ENCODE measurements at regions not wholly inside any gene's neighbourhood (a gene's known extent, or its start where the extent isn't known, plus 50 kb on each side); places are given as distances from the start of the nearest gene placed in this dataset.
"Not testable (repeated sequence)": the region's sequence is repeated elsewhere in the genome, so short reads cannot be mapped to it uniquely, and the experiment has no call there.

- not testable (repeated sequence) for DNase-seq (ENCODE audit: low spot score in 2 of 2); H3K4me3 ChIP-seq; H3K4me1 ChIP-seq; H3K27ac ChIP-seq; H3K36me3 ChIP-seq; H3K9me3 ChIP-seq; H3K27me3 ChIP-seq
- WGBS, result 95% methylated on average over 6 of the region's 10 CpGs
These were observed 76.5 kb upstream of the LINC00632 start for GRCh38 chrX:140633105-140633504.

DNA sequence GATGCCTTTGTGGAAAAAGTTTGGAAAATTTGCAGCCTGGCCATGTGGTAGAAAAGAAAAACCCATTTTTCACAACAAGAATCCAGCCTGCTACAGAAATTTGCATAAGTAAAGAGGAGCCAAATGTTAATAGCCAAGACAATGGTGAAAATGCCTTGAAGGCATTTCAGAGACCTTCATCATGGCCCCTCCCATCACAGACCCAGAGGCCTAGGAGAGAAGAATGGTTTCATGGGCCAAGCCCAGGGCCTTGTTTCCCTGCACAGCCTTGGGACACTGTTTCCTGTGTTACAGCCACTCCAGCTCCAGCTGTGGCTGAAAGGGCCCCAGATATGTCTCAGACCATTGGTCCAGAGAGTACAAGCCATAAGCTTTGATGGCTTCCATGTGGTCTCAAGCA is 101.4 kb upstream of the LINC00632 start:
- no peaks in the 10 kb centered on the region for H3K9me3 ChIP-seq
- H3K4me1 ChIP-seq, result no peaks in the 10 kb centered on the region
- H3K36me3 ChIP-seq, result no peaks in the 10 kb centered on the region
- no peak overlapping the region for H3K27ac ChIP-seq
- no peak for DNase-seq (ENCODE audit: low spot score in 2 of 2)
- no peak overlapping the region for H3K4me3 ChIP-seq
- TF ChIP-seq POLR2A (IDR thresholded peaks at IDR 0.05), result no peak
- no peak for TF ChIP-seq CTCF (IDR thresholded peaks at IDR 0.05)
- no peak for TF ChIP-seq EP300 (IDR thresholded peaks at IDR 0.05)
- TF ChIP-seq POLR2AphosphoS5 (IDR thresholded peaks at IDR 0.05), result no peak
- no peaks in the 10 kb centered on the region for H3K27me3 ChIP-seq

DNA sequence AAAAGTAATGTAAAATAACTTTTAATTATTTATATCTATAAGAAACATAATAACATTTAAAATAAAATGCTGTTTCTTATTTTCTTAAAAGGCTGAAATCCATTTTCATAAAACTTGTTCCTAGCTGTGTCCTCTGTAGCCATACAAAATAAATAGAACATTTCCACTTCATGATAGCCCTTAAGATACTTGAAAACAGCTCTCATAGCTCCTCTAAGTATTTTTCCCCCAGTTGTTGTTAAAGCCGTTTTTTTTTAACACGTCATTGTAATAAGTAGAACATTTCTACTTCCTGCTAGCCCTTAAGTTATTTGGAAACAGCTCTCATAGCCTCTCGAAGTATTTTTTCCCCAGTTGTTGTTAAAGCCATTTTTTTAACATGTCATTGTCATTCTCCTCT is 97.3 kb upstream of the SOX3 start:
- no peak for DNase-seq (ENCODE audit: low spot score in 2 of 2)
- no peak for TF ChIP-seq POLR2A (IDR thresholded peaks at IDR 0.05)
- TF ChIP-seq CTCF (IDR thresholded peaks at IDR 0.05), result no peak
- TF ChIP-seq EP300 (IDR thresholded peaks at IDR 0.05), result no peak
- no peak for TF ChIP-seq POLR2AphosphoS5 (IDR thresholded peaks at IDR 0.05)
- Histone ChIP-seq H3K27ac (no peak overlapping the region), H3K4me3 (no peak overlapping the region), H3K36me3 (no peaks in the 10 kb centered on the region), H3K27me3 (no peaks in the 10 kb centered on the region), H3K4me1 (no peaks in the 10 kb centered on the region), H3K9me3 (no peaks in the 10 kb centered on the region)
- WGBS, result 65% methylated on average over 3 of the region's 3 CpGs

DNA sequence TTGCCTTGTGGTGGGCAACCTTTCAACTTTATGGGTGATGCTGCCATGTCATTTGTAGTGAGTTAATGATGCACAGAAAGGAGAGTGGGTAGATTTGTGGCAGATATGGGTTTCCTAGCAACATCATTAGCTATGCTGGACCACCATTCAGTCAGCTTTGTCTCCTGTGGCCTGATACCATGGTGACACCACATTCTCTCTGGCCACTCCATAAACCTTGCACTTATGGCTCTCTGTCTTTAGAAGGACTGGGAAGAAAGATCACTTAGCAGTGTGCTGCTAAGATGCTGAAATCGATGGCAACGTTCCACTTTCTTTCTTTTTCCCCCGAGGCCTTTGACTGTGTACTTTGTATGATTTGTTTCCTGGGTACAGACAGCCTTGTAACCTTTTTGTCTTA is 95.0 kb upstream of the SOX3 start:
- WGBS, result 88% methylated on average over 3 of the region's 3 CpGs
- Histone ChIP-seq H3K9me3 (no peaks in the 10 kb centered on the region), H3K36me3 (no peaks in the 10 kb centered on the region), H3K4me1 (no peaks in the 10 kb centered on the region), H3K27ac (no peak overlapping the region), H3K4me3 (no peak overlapping the region), H3K27me3 (no peaks in the 10 kb centered on the region)
- TF ChIP-seq CTCF (IDR thresholded peaks at IDR 0.05) (no peak), EP300 (IDR thresholded peaks at IDR 0.05) (no peak), POLR2AphosphoS5 (IDR thresholded peaks at IDR 0.05) (no peak), POLR2A (IDR thresholded peaks at IDR 0.05) (no peak)
- no peak for DNase-seq (ENCODE audit: low spot score in 2 of 2)

DNA sequence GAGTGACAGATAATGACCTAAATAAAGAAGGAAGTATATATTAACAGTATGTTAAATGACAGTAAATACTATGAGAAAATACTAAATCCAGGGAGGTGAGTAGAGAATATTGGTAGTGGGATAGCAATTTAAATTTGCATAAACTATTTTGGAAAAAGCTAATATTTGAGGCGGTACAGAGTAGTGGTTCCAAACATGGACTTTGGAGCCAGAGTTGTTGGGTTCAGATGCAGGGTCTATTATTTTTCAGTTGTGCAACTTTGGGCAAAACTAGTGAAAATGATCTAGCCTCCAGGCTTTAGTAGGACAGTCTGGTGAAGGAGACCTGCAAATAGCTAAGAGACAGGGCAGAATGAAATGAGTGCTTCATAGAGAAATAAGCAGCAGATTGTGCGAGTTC is 84.8 kb upstream of the SOX3 start:
- WGBS, result 82% methylated on average over 2 of the region's 2 CpGs

More for the DNA sequence above, 84.8 kb upstream of the SOX3 start:
- H3K36me3 ChIP-seq, result no peaks in the 10 kb centered on the region
- no peak for TF ChIP-seq POLR2AphosphoS5 (IDR thresholded peaks at IDR 0.05)
- TF ChIP-seq CTCF (IDR thresholded peaks at IDR 0.05), result no peak
- TF ChIP-seq EP300 (IDR thresholded peaks at IDR 0.05), result no peak
- no peak for TF ChIP-seq POLR2A (IDR thresholded peaks at IDR 0.05)
- H3K4me3 ChIP-seq, result no peak overlapping the region
- H3K9me3 ChIP-seq, result no peaks in the 10 kb centered on the region
- H3K27ac ChIP-seq, result no peak overlapping the region
- H3K27me3 ChIP-seq, result no peaks in the 10 kb centered on the region
- H3K4me1 ChIP-seq, result no peaks in the 10 kb centered on the region
- DNase-seq (ENCODE audit: low spot score in 2 of 2), result no peak

All from suprapubic skin (tissue), 4 donors.